ENCODE measurements at regions not wholly inside any gene's neighbourhood (a gene's known extent, or its start where the extent isn't known, plus 50 kb on each side); places are given as distances from the start of the nearest gene placed in this dataset.

- TF ChIP-seq, protein P1, sequence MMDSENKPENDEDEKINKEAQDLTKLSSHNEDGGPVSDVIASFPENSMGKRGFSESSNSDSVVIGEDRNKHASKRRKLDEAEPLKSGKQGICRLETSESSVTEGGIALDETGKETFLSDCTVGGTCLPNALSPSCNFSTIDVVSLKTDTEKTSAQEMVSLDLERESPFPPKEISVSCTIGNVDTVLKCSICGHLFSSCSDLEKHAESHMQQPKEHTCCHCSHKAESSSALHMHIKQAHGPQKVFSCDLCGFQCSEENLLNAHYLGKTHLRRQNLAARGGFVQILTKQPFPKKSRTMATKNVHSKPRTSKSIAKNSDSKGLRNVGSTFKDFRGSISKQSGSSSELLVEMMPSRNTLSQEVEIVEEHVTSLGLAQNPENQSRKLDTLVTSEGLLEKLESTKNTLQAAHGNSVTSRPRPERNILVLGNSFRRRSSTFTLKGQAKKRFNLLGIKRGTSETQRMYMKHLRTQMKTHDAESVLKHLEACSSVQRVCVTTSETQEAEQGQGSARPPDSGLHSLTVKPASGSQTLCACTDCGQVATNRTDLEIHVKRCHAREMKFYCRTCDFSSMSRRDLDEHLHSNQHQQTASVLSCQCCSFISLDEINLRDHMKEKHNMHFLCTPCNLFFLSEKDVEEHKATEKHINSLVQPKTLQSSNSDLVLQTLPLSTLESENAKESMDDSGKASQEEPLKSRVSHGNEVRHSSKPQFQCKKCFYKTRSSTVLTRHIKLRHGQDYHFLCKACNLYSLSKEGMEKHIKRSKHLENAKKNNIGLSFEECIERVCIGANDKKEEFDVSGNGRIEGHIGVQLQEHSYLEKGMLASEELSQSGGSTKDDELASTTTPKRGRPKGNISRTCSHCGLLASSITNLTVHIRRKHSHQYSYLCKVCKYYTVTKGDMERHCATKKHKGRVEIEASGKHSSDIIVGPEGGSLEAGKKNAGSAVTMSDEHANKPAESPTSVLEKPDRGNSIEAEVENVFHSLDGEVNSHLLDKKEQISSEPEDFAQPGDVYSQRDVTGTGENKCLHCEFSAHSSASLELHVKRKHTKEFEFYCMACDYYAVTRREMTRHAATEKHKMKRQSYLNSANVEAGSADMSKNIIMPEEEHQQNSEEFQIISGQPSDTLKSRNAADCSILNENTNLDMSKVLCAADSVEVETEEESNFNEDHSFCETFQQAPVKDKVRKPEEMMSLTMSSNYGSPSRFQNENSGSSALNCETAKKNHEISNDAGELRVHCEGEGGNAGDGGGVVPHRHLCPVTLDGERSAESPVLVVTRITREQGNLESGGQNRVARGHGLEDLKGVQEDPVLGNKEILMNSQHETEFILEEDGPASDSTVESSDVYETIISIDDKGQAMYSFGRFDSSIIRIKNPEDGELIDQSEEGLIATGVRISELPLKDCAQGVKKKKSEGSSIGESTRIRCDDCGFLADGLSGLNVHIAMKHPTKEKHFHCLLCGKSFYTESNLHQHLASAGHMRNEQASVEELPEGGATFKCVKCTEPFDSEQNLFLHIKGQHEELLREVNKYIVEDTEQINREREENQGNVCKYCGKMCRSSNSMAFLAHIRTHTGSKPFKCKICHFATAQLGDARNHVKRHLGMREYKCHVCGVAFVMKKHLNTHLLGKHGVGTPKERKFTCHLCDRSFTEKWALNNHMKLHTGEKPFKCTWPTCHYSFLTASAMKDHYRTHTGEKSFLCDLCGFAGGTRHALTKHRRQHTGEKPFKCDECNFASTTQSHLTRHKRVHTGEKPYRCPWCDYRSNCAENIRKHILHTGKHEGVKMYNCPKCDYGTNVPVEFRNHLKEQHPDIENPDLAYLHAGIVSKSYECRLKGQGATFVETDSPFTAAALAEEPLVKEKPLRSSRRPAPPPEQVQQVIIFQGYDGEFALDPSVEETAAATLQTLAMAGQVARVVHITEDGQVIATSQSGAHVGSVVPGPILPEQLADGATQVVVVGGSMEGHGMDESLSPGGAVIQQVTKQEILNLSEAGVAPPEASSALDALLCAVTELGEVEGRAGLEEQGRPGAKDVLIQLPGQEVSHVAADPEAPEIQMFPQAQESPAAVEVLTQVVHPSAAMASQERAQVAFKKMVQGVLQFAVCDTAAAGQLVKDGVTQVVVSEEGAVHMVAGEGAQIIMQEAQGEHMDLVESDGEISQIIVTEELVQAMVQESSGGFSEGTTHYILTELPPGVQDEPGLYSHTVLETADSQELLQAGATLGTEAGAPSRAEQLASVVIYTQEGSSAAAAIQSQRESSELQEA (IDR thresholded peaks at IDR 0.05; ENCODE audit: low read depth) = no peak
- TF ChIP-seq ELF4 (CRISPR knock-in tag; IDR thresholded peaks at IDR 0.05) (no peak), CHD1 (IDR thresholded peaks at IDR 0.05; ENCODE audit: low read length) (no peak), FOXM1 (IDR thresholded peaks at IDR 0.05; ENCODE audit: low read depth) (0 out of 2 replicates have a peak, but pooled peaks have one; percentile 31), FOXM1 (CRISPR knock-in tag; IDR thresholded peaks at IDR 0.05; ENCODE audit: low read depth) (no peak), ELF1 (tag; IDR thresholded peaks at IDR 0.05) (0 out of 2 replicates have a peak, but pooled peaks have one; percentile 17), ZBTB7A (IDR thresholded peaks at IDR 0.05; ENCODE audit: borderline replicate concordance, control insufficient read depth, low read depth, low read length) (peak; percentile 43; the same call in 1 of the 2 replicates), MEF2A (IDR thresholded peaks at IDR 0.05; ENCODE audit: control insufficient read depth, low read depth, low read length) (0 out of 2 replicates have a peak, but pooled peaks have one; percentile 13), SOX6 (IDR thresholded peaks at IDR 0.05) (peak; percentile 39; the same call in 1 of the 2 replicates), ARID1B (IDR thresholded peaks at IDR 0.05) (peak; percentile 92), HDAC3 (IDR thresholded peaks at IDR 0.05; ENCODE audit: borderline replicate concordance, partially characterized antibody) (peak; percentile 48), FOXK2 (conservative IDR thresholded peaks at IDR 0.05 in 1 of 2, IDR thresholded peaks at IDR 0.05 in 1 of 2; ENCODE audit: low read depth in 2 of 2) (0 out of 4 replicates have a peak, but pooled peaks of 1 of the 2 experiments have one; percentile 20), GATAD2A (IDR thresholded peaks at IDR 0.05) (no peak), CBFA2T3 (IDR thresholded peaks at IDR 0.05) (peak; percentile 87), PPARD (CRISPR knock-in tag; IDR thresholded peaks at IDR 0.05) (no peak)
- TF ChIP-seq, protein P2, sequence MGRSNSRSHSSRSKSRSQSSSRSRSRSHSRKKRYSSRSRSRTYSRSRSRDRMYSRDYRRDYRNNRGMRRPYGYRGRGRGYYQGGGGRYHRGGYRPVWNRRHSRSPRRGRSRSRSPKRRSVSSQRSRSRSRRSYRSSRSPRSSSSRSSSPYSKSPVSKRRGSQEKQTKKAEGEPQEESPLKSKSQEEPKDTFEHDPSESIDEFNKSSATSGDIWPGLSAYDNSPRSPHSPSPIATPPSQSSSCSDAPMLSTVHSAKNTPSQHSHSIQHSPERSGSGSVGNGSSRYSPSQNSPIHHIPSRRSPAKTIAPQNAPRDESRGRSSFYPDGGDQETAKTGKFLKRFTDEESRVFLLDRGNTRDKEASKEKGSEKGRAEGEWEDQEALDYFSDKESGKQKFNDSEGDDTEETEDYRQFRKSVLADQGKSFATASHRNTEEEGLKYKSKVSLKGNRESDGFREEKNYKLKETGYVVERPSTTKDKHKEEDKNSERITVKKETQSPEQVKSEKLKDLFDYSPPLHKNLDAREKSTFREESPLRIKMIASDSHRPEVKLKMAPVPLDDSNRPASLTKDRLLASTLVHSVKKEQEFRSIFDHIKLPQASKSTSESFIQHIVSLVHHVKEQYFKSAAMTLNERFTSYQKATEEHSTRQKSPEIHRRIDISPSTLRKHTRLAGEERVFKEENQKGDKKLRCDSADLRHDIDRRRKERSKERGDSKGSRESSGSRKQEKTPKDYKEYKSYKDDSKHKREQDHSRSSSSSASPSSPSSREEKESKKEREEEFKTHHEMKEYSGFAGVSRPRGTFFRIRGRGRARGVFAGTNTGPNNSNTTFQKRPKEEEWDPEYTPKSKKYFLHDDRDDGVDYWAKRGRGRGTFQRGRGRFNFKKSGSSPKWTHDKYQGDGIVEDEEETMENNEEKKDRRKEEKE (IDR thresholded peaks at IDR 0.05; ENCODE audit: borderline replicate concordance in 1 of 2, control insufficient read depth in 1 of 2, low read depth in 2 of 2, low read length in 1 of 2) = no peak
Measured at GRCh38 chr14:89469210-89470198, 52.5 kb upstream of the FOXN3 start (continued).
